B cell (primary cell): ENCODE measurements at regions not wholly inside any gene's neighbourhood (a gene's known extent, or its start where the extent isn't known, plus 50 kb on each side); places are given as distances from the start of the nearest gene placed in this dataset.

ENCODE experiments used
- ATAC-seq: fragments of 200-7000 bp; cut with Tn5 transposase; one replicate; pipeline ENCODE4 v1.10.0; 2021; ENCODE audit warnings: low read depth, mild to moderate bottlenecking, moderate number of reproducible peaks, moderate library complexity
- CTCF ChIA-PET: fragments of 350-600 bp; sonication (Branson Sonifier 250); formaldehyde crosslinking; loops from one replicate; lab custom pipeline; 2021; ENCODE audit warnings: antibody characterized with exemption, inconsistent platforms; lab: Charles Lee
- POLR2A ChIA-PET: fragments of 350-600 bp; sonication (Branson Sonifier 250); formaldehyde crosslinking; loops from one replicate; lab custom pipeline; 2021; ENCODE audit warnings: antibody characterized with exemption; lab: Charles Lee
- DNase-seq: peaks from one replicate; pipeline ENCODE4 v3.0.0; 2013
- H2AFZ ChIP-seq: 2 replicates; pipeline ENCODE4 v1.6.1; 2012; ENCODE audit warnings: mild to moderate bottlenecking, low read depth, low read length; ENCODE audit not compliant: insufficient read depth, poor library complexity, severe bottlenecking
- H3K27ac ChIP-seq, 2 donors: 1 replicate in 1 of 2; 2 replicates in 1 of 2; pipeline ENCODE4 v1.5.1; 2012 to 2013; ENCODE audit warnings: low read length in 2 of 2, mild to moderate bottlenecking in 2 of 2, moderate library complexity in 1 of 2
- H3K27me3 ChIP-seq, 4 experiments: fragments of 200-600 bp in 1 of 4; sonication (generic) in 1 of 4; replicated peaks in 1 of 4; 1 replicate in 2 of 4; 2 replicates in 2 of 4; pipeline versions ENCODE4 v1.6.1 to v1.7.0; 2013 to 2016; ENCODE audit warnings: low read length in 3 of 4, mild to moderate bottlenecking in 2 of 4, mixed read lengths in 1 of 4, moderate library complexity in 1 of 4; ENCODE audit not compliant: insufficient read depth in 4 of 4, control insufficient read depth in 3 of 4; ENCODE audit errors: control extremely low read depth in 1 of 4
- H3K36me3 ChIP-seq, 2 experiments: replicated peaks in 1 of 2; 1 replicate in 1 of 2; 2 replicates in 1 of 2; pipeline versions ENCODE4 v1.6.1 to v1.7.1; 2013; ENCODE audit warnings: low read length in 1 of 2; ENCODE audit not compliant: insufficient read depth in 2 of 2, control insufficient read depth in 1 of 2; ENCODE audit errors: control extremely low read depth in 1 of 2, extremely low read depth in 1 of 2
- H3K4me1 ChIP-seq, 2 donors: fragments of 200-600 bp in 1 of 2; sonication (generic) in 1 of 2; 1 replicate in 1 of 2; 2 replicates in 1 of 2; pipeline versions ENCODE4 v1.5.1 to v1.6.1; 2013 to 2017; ENCODE audit warnings: low read length in 2 of 2; ENCODE audit not compliant: control insufficient read depth in 2 of 2, insufficient read depth in 2 of 2
- H3K4me2 ChIP-seq: replicated peaks from 2 replicates; pipeline ENCODE3; 2012; ENCODE audit warnings: mild to moderate bottlenecking, low read depth, low read length; ENCODE audit not compliant: poor library complexity, severe bottlenecking
- H3K4me3 ChIP-seq, 5 experiments: fragments of 200-600 bp in 1 of 5; sonication (generic) in 1 of 5; 1 replicate in 3 of 5; 2 replicates in 2 of 5; pipeline versions ENCODE4 v1.5.1 to v1.7.0; 2011 to 2016; ENCODE audit warnings: low read length in 4 of 5, mild to moderate bottlenecking in 4 of 5, low read depth in 2 of 5, control low read depth in 1 of 5, moderate library complexity in 1 of 5; ENCODE audit not compliant: insufficient read depth in 1 of 5; ENCODE audit errors: control extremely low read depth in 1 of 5, extremely low read depth in 1 of 5
- H3K79me2 ChIP-seq: fragments of 200-600 bp; sonication (generic); one replicate; pipeline ENCODE4 v1.6.0; 2016; ENCODE audit warnings: low read length; ENCODE audit not compliant: control insufficient read depth, insufficient read depth
- H3K9ac ChIP-seq: fragments of 200-600 bp; sonication (generic); 2 replicates; pipeline ENCODE4 v1.6.1; 2017; ENCODE audit warnings: mild to moderate bottlenecking, low read length, moderate library complexity
- H3K9me3 ChIP-seq, 3 donors: one replicate each; pipeline versions ENCODE4 v1.6.1 to v1.7.1; 2013; ENCODE audit warnings: low read length in 2 of 3; ENCODE audit not compliant: control insufficient read depth in 2 of 3, insufficient read depth in 1 of 3; ENCODE audit errors: control extremely low read depth in 1 of 3
- H4K20me1 ChIP-seq: 2 replicates; pipeline ENCODE4 v1.6.0; 2012; ENCODE audit warnings: mild to moderate bottlenecking, low read length; ENCODE audit not compliant: insufficient read depth, control insufficient read depth, poor library complexity, severe bottlenecking
- H3K27ac Mint-ChIP-seq: one replicate; pipeline ENCODE4 v1.8.0; 2021; ENCODE audit warnings: mixed read lengths
- H3K27me3 Mint-ChIP-seq: one replicate; pipeline ENCODE4 v1.8.0; 2021; ENCODE audit warnings: mixed read lengths
- H3K4me1 Mint-ChIP-seq: one replicate; pipeline ENCODE4 v1.8.0; 2021; ENCODE audit warnings: mixed read lengths
- H3K4me3 Mint-ChIP-seq: one replicate; pipeline ENCODE4 v1.8.0; 2021; ENCODE audit warnings: mixed read lengths
- H3K9me3 Mint-ChIP-seq: one replicate; pipeline ENCODE4 v1.8.0; 2022; ENCODE audit warnings: mixed read lengths; ENCODE audit not compliant: insufficient read depth
- EZH2 ChIP-seq: IDR thresholded peaks from 2 replicates; pipeline ENCODE4 v1.6.1; 2012; ENCODE audit warnings: borderline replicate concordance, low read depth, mild to moderate bottlenecking, moderate library complexity, low read length; ENCODE audit not compliant: insufficient read depth, poor library complexity, severe bottlenecking
- WGBS: methylation state at CpG from one replicate; pipeline ENCODE4 v1.1.5; 2013; ENCODE audit warnings: missing lambda C conversion rate; ENCODE audit not compliant: insufficient coverage; 5-methylcytosine and 5-hydroxymethylcytosine counted together
- intact Hi-C: fragments of 100-400 bp; cut with micrococcal nuclease; formaldehyde crosslinking; loops from one replicate; pipeline ENCODE4 v1.10.0; 2022
- TF ChIP-seq, protein P1 (sequence below): fragments of 200-600 bp; IDR thresholded peaks from one replicate; pipeline ENCODE4 v1.8.0; 2022; ENCODE audit warnings: antibody characterized with exemption, mild to moderate bottlenecking

DNA sequence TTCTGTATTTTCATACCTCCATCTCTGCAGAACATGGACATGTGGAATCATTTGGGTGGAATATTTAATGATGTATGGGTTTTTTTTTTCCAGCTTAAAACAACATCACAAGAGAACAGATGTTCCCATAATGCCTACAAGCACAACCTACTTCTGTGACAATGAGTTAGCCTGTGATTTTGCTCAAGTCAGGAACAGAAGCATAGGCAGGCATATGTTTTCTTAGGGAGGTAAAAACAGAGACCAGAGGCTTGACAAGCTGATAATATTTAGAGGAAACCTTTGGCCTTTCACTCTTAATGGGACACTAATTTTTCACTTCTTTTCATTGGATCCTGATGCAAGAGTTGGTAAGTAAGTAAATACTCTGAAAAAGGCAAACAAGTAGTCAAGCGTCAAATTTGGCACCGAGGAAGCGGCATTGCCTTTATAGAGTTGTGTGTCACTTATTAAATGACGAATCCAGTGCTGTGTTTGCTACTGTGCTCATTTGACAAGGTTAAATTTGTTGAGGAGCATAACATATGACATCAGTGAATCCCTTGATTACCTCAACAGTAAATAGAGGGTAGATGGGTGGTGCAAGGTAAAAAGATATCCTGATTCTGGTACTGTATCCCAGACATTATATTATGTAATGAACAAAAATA, 66.7 kb upstream of the RBMS3 start:
- POLR2A ChIA-PET = no interaction called here
- H3K27me3 Mint-ChIP-seq = no peaks in the 10 kb centered on the region
- no peaks in the 10 kb centered on the region for H3K27me3 ChIP-seq
- H3K27ac Mint-ChIP-seq = no peak overlapping the region
- no peak overlapping the region for H3K4me3 Mint-ChIP-seq
- H3K4me3 ChIP-seq = no peak overlapping the region
- no peaks in the 10 kb centered on the region for H3K9me3 Mint-ChIP-seq
- no peak for DNase-seq
- H3K27ac ChIP-seq = no peak overlapping the region
- H3K9me3 ChIP-seq = no peaks in the 10 kb centered on the region
- 94% methylated on average over 4 of the region's 4 CpGs for WGBS
- intact Hi-C loops = no loop called here
- H3K79me2 ChIP-seq = no peaks in the 10 kb centered on the region
- H2AFZ ChIP-seq = no peak overlapping the region
- H4K20me1 ChIP-seq = no peaks in the 10 kb centered on the region
- H3K9ac ChIP-seq = no peak overlapping the region
- H3K4me1 Mint-ChIP-seq = no peaks in the 10 kb centered on the region
- TF ChIP-seq, protein P1, sequence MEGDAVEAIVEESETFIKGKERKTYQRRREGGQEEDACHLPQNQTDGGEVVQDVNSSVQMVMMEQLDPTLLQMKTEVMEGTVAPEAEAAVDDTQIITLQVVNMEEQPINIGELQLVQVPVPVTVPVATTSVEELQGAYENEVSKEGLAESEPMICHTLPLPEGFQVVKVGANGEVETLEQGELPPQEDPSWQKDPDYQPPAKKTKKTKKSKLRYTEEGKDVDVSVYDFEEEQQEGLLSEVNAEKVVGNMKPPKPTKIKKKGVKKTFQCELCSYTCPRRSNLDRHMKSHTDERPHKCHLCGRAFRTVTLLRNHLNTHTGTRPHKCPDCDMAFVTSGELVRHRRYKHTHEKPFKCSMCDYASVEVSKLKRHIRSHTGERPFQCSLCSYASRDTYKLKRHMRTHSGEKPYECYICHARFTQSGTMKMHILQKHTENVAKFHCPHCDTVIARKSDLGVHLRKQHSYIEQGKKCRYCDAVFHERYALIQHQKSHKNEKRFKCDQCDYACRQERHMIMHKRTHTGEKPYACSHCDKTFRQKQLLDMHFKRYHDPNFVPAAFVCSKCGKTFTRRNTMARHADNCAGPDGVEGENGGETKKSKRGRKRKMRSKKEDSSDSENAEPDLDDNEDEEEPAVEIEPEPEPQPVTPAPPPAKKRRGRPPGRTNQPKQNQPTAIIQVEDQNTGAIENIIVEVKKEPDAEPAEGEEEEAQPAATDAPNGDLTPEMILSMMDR = no peak
- TF ChIP-seq EZH2 = no peak
- CTCF ChIA-PET = no interaction called here
- ATAC-seq = no peak
- H3K4me2 ChIP-seq = no peak overlapping the region
- H3K36me3 ChIP-seq = no peaks in the 10 kb centered on the region
- no peaks in the 10 kb centered on the region for H3K4me1 ChIP-seq

DNA sequence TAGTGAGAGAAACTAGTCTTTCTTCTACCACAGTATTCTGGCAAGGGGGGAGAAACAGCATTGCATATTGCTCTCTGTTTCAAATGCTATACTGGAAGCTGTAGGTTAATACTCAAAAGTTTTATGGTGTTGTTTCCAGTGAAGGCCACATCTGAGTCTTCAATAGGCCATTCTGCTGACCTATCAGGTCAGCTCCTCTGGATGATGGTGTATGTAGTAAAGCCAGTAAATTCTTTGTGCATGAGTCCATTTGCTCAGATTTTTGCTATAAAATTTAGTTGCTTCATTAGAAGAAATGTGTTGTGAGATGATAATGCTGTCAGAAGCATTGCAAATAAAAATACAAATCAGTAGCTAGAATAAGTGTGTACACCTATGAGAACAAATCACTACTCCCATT, 64.9 kb upstream of the RBMS3 start:
- H3K27ac Mint-ChIP-seq = no peak overlapping the region

More for the DNA sequence above, 64.9 kb upstream of the RBMS3 start:
- H3K4me1 Mint-ChIP-seq = no peaks in the 10 kb centered on the region
- Histone ChIP-seq H3K27me3 (no peaks in the 10 kb centered on the region), H3K4me3 (no peak overlapping the region), H3K36me3 (no peaks in the 10 kb centered on the region), H3K4me2 (no peak overlapping the region), H2AFZ (no peak overlapping the region), H3K4me1 (no peaks in the 10 kb centered on the region), H3K9ac (no peak overlapping the region), H3K79me2 (no peaks in the 10 kb centered on the region), H4K20me1 (no peaks in the 10 kb centered on the region), H3K27ac (no peak overlapping the region), H3K9me3 (peaks cover 0 to 3% (median 0%) of the 10 kb centered on the region in 3 donors)
- POLR2A ChIA-PET = no interaction called here
- no peak for TF ChIP-seq EZH2
- TF ChIP-seq, protein P1 = no peak
- ATAC-seq (no peak), DNase-seq (no peak)
- H3K27me3 Mint-ChIP-seq = no peaks in the 10 kb centered on the region
- no peak overlapping the region for H3K4me3 Mint-ChIP-seq
- H3K9me3 Mint-ChIP-seq = no peaks in the 10 kb centered on the region
- intact Hi-C loops = no loop called here
- CTCF ChIA-PET = no interaction called here
